IPS DF 19.7 (cell line): ENCODE measurements at regions not wholly inside any gene's neighbourhood (a gene's known extent, or its start where the extent isn't known, plus 50 kb on each side); places are given as distances from the start of the nearest gene placed in this dataset.
A peak's percentile ranks its signal among the peaks of the same experiment; 100 is the strongest.

ENCODE experiments used
- DNase-seq: peaks from one replicate; pipeline ENCODE4 v3.0.0-alpha.2; 2013; ENCODE audit warnings: low read depth, low spot score

DNA sequence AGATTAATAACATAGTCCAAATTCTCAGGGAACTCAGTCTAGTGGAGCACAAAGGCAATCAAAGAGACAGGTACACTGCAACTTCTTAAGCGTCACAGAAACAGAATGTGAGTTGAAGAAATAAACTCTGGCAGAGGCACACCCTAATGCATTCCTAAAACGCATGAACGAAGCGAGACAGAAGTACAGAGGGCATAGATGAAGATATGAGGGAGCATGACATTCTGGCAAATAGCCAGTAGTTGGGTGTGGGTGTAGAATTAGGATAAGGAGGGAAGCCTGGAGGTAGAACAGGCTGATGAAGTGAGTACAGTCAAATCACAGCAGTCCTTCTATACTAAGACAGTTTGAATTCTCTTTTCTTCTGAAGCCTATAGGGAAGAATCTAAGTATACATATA lies 838.7 kb upstream of the API5 start:
- DNase-seq = no peak

DNA sequence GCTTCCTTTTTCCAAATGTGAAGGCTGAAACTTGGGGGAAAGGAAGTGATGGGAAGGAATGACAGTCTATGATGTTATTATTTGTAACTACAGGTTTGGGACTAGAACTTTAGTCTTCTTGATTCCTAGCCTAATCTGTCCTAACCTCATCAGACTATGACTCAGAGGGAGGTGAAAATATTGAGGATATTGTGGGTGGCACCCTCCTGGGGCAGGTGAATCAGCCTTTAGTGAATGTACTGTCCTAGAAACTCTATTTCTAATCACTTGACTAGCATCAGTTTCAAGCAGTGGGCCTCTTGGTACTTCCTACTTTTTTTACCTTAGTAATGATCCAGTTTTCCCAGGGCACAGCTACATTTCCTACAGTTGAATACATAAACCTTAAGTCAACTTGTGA lies 829.0 kb upstream of the API5 start:
- no peak for DNase-seq

DNA sequence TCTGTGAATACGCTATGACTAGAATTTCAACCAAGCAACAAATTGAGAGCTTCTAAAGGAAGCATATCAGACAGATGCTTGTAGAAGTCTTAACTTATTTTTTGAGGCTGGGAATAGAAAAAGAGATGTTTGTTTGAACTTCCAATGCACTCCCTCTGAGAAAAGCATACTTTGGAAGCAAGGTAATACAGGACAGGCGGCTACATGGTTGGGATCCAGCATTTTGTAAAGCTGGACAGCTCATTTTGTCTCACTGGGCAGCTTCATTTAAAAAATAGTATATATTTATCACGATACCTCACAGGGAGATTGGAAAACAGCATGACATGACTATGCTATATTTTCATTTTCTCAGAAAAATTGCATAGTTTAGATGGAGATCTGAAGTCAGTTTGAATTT lies 821.3 kb upstream of the API5 start:
- no peak for DNase-seq

DNA sequence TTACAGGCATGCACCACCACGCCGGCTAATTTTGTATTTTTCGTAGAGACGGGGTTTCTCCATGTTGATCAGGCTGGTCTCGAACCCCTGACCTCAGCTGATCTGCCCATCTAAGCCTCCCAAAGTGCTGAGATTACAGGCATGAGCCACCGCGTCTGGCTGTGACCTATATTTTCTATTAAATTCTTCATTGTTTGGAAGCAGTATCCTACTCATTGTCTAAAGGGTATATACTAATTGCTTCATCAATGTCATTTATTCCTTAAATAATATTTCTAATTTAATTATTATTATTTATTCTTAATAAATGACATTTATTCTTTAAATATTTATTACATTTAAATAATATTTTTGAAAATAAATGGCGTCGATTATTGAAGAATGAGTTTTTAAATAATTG lies 817.3 kb upstream of the API5 start:
- no peak for DNase-seq

GRCh38 chr11:42498971-42499370 lies 812.8 kb upstream of the API5 start:
- no peak for DNase-seq

DNA sequence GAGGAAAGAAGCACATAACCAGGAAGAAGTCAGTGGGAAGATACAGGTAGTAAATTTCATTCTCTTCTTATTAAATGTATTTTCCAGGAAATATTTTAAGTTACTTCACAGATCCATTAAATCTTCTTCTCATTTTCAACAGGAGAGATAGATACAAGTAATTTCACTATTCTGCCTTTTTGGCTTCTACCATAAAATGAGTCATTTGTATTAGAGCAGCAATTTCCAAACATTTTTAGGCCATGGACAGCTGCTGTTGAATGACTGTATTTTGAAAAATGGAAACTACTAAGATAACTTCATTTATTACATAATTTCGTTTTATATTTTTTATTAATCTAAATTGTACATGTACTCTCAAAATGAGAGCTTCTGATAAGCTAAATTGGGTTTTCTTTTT lies 809.6 kb upstream of the API5 start:
- DNase-seq = no peak

DNA sequence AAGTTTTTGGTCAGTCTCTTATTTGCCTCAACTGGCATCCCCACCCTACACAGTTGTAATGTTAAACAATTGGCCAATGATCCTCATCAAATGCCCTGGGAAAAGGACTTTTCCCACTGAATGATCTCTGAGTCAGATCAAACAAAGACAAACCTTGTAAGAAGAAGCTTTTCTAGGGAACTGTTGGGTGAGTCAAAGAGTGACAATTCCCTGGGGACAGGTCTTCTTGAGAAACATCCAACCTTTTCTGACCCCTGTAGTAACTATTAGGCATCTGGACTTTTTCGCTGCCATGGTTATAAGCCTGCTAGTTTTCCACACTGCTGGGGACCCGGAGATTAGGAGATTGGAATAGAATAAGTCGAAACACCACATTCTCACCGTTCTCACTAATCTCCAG lies 789.8 kb upstream of the API5 start:
- no peak for DNase-seq

- peak; percentile 40 for DNase-seq
Measured at GRCh38 chr11:42524534-42525227, 787.1 kb upstream of the API5 start.

GRCh38 chr11:42526426-42526825 lies 785.4 kb upstream of the API5 start:
- DNase-seq = no peak

DNA sequence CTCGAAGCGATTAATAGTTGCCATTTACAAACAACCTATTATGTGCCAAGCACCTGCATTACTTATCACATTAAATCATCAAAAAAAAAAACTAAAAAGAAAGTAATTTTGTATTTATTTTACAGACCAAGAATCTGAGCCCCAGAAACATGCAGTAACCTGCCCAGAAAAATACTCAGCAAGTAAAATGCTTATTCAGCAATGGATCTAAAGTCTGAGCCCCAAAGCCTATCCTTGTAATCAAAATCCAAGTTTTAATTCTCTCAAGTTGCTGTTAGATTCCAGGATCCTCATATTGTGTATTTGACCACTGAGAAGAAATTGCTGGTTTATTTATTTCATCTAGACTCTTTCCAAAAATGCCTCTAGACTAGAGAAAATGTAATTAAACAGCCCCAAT lies 783.3 kb upstream of the API5 start:
- DNase-seq = no peak

- no peak for DNase-seq
Measured at GRCh38 chr11:42528911-42529310, 782.9 kb upstream of the API5 start.

DNA sequence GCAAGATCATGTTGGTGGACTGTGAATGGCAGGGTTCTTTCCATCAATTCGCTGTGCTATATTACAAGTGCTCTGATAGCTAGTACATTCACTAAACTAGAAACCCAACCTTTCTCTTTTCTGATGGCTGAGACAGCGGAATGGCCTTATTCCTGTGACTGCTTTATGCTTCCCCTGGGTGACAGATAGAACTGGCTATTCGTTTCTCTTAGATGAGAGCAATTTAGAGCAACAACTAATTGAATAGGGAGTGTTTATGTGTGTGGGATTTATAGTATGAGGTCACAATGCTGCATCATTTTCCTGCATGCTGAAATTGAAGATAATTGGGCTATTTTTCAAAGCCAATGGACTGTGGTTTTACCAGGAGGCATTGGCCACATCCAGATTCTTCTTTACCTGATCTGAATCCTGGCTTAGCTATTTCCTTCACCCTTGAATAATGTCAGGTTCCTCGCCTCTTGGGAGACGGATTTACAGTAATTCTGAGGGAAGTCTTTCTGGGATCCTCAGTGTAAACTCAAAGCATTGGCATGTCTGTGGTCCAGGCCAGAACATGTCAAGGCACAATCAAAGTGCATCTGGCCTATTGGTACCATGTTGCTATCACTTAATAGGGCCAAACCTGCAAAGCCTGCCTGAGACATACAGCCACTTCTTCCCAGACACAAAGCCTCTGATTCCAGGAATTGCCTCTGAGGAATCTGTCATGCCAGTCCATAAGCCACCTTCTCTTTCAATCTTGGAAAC lies 775.0 kb upstream of the API5 start:
- no peak for DNase-seq

GRCh38 chr11:42542336-42542735 lies 769.5 kb upstream of the API5 start:
- no peak for DNase-seq

DNA sequence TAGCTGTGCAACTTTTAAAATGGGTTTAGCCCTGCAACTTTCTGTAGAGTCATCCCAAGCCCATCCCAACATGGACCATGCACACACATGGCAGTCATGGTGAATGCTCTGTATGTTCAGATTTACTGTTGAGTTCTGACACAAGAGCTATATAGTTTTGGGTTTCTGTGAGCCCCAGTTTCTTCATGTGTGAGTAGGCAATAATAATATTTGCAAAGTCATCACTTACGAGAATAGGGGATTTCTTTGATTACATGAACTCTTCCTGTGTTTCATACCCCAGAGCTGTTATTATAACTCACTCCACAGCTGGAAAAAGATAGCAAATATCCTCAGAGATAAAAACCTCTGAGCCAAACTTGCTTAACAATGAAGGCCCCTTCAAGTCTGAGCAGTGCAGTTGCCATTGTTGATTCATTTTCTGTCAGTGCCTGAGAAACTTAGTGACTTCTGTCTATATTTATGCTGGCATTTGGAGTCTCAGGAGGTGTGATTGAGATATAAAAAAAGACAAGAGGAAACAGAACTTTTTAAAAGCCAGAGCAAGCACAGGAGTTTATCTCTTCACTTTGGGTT lies 767.9 kb upstream of the API5 start:
- DNase-seq = no peak

DNA sequence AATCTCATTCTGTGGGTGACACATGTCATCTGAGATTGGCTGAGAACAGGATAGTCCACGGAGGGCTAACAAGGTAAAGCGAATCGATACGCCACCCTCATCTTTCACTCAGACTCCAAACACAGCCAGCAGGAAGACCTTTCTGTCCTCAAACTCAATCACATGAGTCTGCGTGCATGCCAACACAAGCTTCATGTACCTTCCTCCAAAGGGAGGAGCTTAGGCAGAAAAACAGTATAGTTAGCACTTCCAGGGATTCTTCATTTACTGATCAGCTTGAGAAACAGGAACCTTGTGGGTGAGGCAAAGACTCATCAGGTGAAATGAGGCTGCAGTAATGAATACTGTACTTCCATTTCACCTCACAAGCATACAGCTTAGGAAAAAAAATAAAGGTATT lies 767.1 kb upstream of the API5 start:
- DNase-seq = no peak

GRCh38 chr11:42545954-42546353 lies 765.8 kb upstream of the API5 start:
- no peak for DNase-seq

GRCh38 chr11:42552786-42553185 lies 759.0 kb upstream of the API5 start:
- no peak for DNase-seq

DNA sequence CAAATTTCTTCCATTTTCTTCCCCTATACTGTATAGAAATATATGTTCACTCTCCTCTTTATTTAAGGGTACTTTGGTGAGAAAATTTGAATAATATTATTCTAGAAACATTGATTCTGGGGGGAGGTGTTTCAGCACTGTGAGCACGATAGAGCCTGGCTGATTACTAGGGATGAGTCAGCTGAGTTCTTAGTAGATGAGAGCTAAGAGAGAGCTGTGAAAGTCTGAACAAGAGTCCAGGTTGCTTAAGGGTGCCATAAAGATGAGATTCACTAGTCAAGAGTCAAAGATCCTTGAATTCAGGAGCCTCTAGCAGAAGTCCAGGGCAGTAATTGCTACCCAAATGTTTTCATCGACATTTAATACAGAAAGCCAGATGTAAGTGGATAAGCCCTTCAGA lies 756.6 kb upstream of the API5 start:
- DNase-seq = no peak

DNA sequence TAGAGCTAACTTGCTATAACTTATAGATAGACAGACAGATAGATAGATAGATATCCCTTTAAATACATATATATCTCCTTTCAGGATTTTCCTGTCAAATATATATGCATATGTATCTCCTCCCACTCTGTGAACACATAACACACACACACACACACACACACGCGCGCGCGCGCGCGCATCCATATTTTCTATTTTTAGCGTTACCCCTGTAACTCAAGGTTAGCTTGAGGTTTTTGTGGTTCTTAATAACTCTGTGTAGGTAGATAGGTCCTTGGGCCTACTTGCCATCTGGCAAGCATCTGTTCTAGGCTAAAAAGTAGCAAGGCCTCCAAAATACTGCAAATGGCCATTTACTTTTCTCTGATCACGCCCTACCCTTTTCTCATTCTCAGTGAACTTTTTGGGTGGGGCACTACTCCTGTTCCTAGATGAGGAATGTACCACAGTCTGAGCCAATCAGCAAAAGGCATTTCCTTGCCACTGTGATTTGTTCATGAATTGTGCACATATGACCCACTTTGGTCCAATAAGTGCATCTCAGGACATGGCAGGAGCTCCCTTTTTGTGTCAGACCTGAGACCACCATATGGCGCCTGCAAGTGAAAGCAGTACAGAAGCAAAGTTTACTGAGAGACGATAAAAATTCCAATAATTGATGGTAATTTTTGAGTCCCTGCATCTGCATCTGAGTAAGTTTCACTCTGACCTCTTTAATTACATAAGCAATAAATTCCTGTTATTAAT lies 740.5 kb upstream of the API5 start:
- DNase-seq = no peak

GRCh38 chr11:42571878-42572610 lies 739.8 kb upstream of the API5 start:
- DNase-seq = no peak

DNA sequence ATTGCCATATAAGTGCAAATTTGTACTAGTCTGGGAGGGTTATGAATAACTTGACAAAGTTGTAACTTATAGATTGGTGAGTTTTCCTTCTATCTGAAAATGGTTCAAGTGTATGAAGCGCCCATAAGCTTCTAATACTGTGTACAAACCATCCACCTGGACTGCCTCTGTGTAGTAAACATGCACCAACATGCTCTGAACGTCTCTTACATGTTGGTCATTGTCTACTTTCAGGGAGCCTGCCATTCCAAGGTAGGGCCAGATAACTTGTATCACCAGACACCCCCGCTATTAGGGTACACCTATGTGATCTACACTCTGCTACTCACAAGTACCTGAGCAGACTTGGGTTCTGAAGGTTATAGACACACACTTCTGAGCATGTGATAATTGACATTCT lies 735.5 kb upstream of the API5 start:
- DNase-seq = no peak

- no peak for DNase-seq
Measured at GRCh38 chr11:42589286-42589685, 722.5 kb upstream of the API5 start.
